GM21390 (cell line): ENCODE measurements at regions not wholly inside any gene's neighbourhood (a gene's known extent, or its start where the extent isn't known, plus 50 kb on each side); places are given as distances from the start of the nearest gene placed in this dataset.
"Not testable (repeated sequence)": the region's sequence is repeated elsewhere in the genome, so short reads cannot be mapped to it uniquely, and the experiment has no call there.

ENCODE experiments used
- ATAC-seq: cut with Tn5 transposase; IDR thresholded peaks from one replicate; pipeline ENCODE4 v1.9.1; 2021; ENCODE audit not compliant: unreplicated experiment

- ATAC-seq = no peak
Measured at GRCh38 chr9:18261181-18261580, 212.8 kb upstream of the ADAMTSL1 start.

- no peak for ATAC-seq
Measured at GRCh38 chr9:18263377-18263776, 210.6 kb upstream of the ADAMTSL1 start.

GRCh38 chr9:18268381-18268780, 205.6 kb upstream of the ADAMTSL1 start:
- no peak for ATAC-seq

GRCh38 chr9:18269561-18269960, 204.4 kb upstream of the ADAMTSL1 start:
- ATAC-seq = no peak

- no peak for ATAC-seq
Measured at GRCh38 chr9:18274693-18275092, 199.3 kb upstream of the ADAMTSL1 start.

- no peak for ATAC-seq
Measured at GRCh38 chr9:18275313-18275990, 198.5 kb upstream of the ADAMTSL1 start.

GRCh38 chr9:18281291-18281690, 192.7 kb upstream of the ADAMTSL1 start:
- no peak for ATAC-seq

GRCh38 chr9:18294229-18294628, 179.7 kb upstream of the ADAMTSL1 start:
- no peak for ATAC-seq

GRCh38 chr9:18296702-18297055, 177.3 kb upstream of the ADAMTSL1 start:
- ATAC-seq = no peak

- ATAC-seq = no peak
Measured at GRCh38 chr9:18297056-18297841, 176.7 kb upstream of the ADAMTSL1 start.

- ATAC-seq = no peak
Measured at GRCh38 chr9:18299449-18299848, 174.5 kb upstream of the ADAMTSL1 start.

- not testable (repeated sequence) for ATAC-seq
Measured at GRCh38 chr9:18305167-18305806, 168.7 kb upstream of the ADAMTSL1 start.

- ATAC-seq = no peak
Measured at GRCh38 chr9:18314316-18314715, 159.6 kb upstream of the ADAMTSL1 start.

GRCh38 chr9:18317896-18318295, 156.1 kb upstream of the ADAMTSL1 start:
- no peak for ATAC-seq

GRCh38 chr9:18319918-18320445, 154.0 kb upstream of the ADAMTSL1 start:
- ATAC-seq = no peak

- no peak for ATAC-seq
Measured at GRCh38 chr9:18324928-18325745, 148.8 kb upstream of the ADAMTSL1 start.

GRCh38 chr9:18325746-18326011, 148.3 kb upstream of the ADAMTSL1 start:
- not testable (repeated sequence) for ATAC-seq

GRCh38 chr9:18327121-18327520, 146.8 kb upstream of the ADAMTSL1 start:
- ATAC-seq = no peak

- ATAC-seq = no peak
Measured at GRCh38 chr9:18330401-18331309, 143.3 kb upstream of the ADAMTSL1 start.

- no peak for ATAC-seq
Measured at GRCh38 chr9:18331310-18331684, 142.7 kb upstream of the ADAMTSL1 start.
